Keratinocyte (primary cell): ENCODE measurements at regions not wholly inside any gene's neighbourhood (a gene's known extent, or its start where the extent isn't known, plus 50 kb on each side); places are given as distances from the start of the nearest gene placed in this dataset.
"Not testable (repeated sequence)": the region's sequence is repeated elsewhere in the genome, so short reads cannot be mapped to it uniquely, and the experiment has no call there.

ENCODE experiments used
- DNase-seq: peaks from one replicate; pipeline ENCODE4 v3.0.0-alpha.2; 2011; ENCODE audit warnings: low read depth, missing footprints, low spot score
- FAIRE-seq: peaks from 2 replicates; lab custom pipeline; 2011; peaks lifted over from hg19 to GRCh38; lab: Jason Lieb, UNC
- H2AFZ ChIP-seq: 2 replicates; pipeline ENCODE4 v1.6.0; 2012; ENCODE audit warnings: low read length, control low read depth, inconsistent platforms; ENCODE audit not compliant: control insufficient read depth
- H3K27ac ChIP-seq: 2 replicates; pipeline ENCODE4 v1.5.1; 2011; ENCODE audit warnings: low read length; ENCODE audit not compliant: control insufficient read depth, insufficient read depth
- H3K27me3 ChIP-seq: 3 replicates; pipeline ENCODE4 v1.6.0; 2011; ENCODE audit warnings: low read length; ENCODE audit not compliant: control insufficient read depth, insufficient read depth; ENCODE audit errors: extremely low read depth
- H3K36me3 ChIP-seq, 2 experiments: 2 replicates in 1 of 2; 3 replicates in 1 of 2; pipeline ENCODE4 v1.5.1; 2011; ENCODE audit warnings: low read length in 2 of 2, mild to moderate bottlenecking in 1 of 2; ENCODE audit not compliant: control insufficient read depth in 2 of 2, insufficient read depth in 2 of 2; ENCODE audit errors: extremely low read depth in 1 of 2
- H3K4me1 ChIP-seq: 3 replicates; pipeline ENCODE4 v1.5.1; 2011; ENCODE audit warnings: low read length; ENCODE audit not compliant: control insufficient read depth, insufficient read depth; ENCODE audit errors: extremely low read depth
- H3K4me2 ChIP-seq: 3 replicates; pipeline ENCODE4 v1.6.0; 2011; ENCODE audit warnings: low read depth, low read length; ENCODE audit not compliant: control insufficient read depth, insufficient read depth; ENCODE audit errors: extremely low read depth
- H3K4me3 ChIP-seq, 3 experiments: fragments of 200-600 bp in 1 of 3; sonication (generic) in 1 of 3; 2 replicates in 2 of 3; 3 replicates in 1 of 3; pipeline ENCODE4 v1.5.1; 2011 to 2016; ENCODE audit warnings: low read length in 3 of 3, mild to moderate bottlenecking in 3 of 3, control low read depth in 2 of 3, inconsistent platforms in 1 of 3, low read depth in 1 of 3, mixed read lengths in 1 of 3, mixed run types in 1 of 3, moderate library complexity in 1 of 3; ENCODE audit not compliant: control insufficient read depth in 2 of 3, insufficient read depth in 2 of 3; ENCODE audit errors: extremely low read depth in 1 of 3
- H3K79me2 ChIP-seq: 2 replicates; pipeline ENCODE4 v1.6.0; 2012; ENCODE audit warnings: low read length; ENCODE audit not compliant: control insufficient read depth, insufficient read depth
- H3K9ac ChIP-seq: 3 replicates; pipeline ENCODE4 v1.6.0; 2011; ENCODE audit warnings: low read length; ENCODE audit not compliant: control insufficient read depth, insufficient read depth; ENCODE audit errors: extremely low read depth
- H3K9me1 ChIP-seq: 3 replicates; pipeline ENCODE4 v1.6.0; 2011; ENCODE audit warnings: low read length; ENCODE audit not compliant: control insufficient read depth, insufficient read depth; ENCODE audit errors: extremely low read depth
- H3K9me3 ChIP-seq: 2 replicates; pipeline ENCODE4 v1.5.1; 2012; ENCODE audit warnings: low read depth, low read length; ENCODE audit not compliant: control insufficient read depth
- H4K20me1 ChIP-seq: 3 replicates; pipeline ENCODE4 v1.6.0; 2011; ENCODE audit warnings: low read length; ENCODE audit not compliant: control insufficient read depth, insufficient read depth; ENCODE audit errors: extremely low read depth
- CTCF ChIP-seq, 3 experiments: IDR thresholded peaks in 1 of 3; conservative IDR thresholded peaks in 1 of 3; optimal IDR thresholded peaks in 1 of 3; 2 replicates in 2 of 3; 3 replicates in 1 of 3; pipeline versions ENCODE3 to v1.5.1; 2011; ENCODE audit warnings: low read length in 3 of 3, mild to moderate bottlenecking in 3 of 3, moderate library complexity in 2 of 3, control low read depth in 1 of 3, inconsistent platforms in 1 of 3; ENCODE audit not compliant: insufficient read depth in 2 of 3; ENCODE audit errors: extremely low read depth in 1 of 3
- EZH2 ChIP-seq: IDR thresholded peaks from one replicate; pipeline ENCODE4 v1.6.1; 2012; ENCODE audit warnings: inconsistent platforms, mild to moderate bottlenecking, low read length, moderate library complexity
- dilution Hi-C: fragments of 300-500 bp; cut with MboI; formaldehyde crosslinking; loops from one replicate; pipeline ENCODE4 v1.7.0; 2020; ENCODE audit warnings: low sequenced_read_pairs; ENCODE audit not compliant: extremely low pct_ligation_motif_present

GRCh38 chr14:105858676-105859025 is 332.3 kb downstream of the TMEM121 start:
- H3K4me3 ChIP-seq: no peak overlapping the region
- no peaks in the 10 kb centered on the region for H4K20me1 ChIP-seq
- H3K79me2 ChIP-seq: no peaks in the 10 kb centered on the region
- no peak overlapping the region for H3K9ac ChIP-seq
- no peaks in the 10 kb centered on the region for H3K9me1 ChIP-seq
- FAIRE-seq (no peak), DNase-seq (no peak)
- no peaks in the 10 kb centered on the region for H3K27me3 ChIP-seq
- no peak overlapping the region for H3K27ac ChIP-seq
- H3K4me1 ChIP-seq: no peaks in the 10 kb centered on the region
- no peaks in the 10 kb centered on the region for H3K36me3 ChIP-seq
- TF ChIP-seq EZH2: no peak
- no peak for TF ChIP-seq CTCF (optimal IDR thresholded peaks at IDR 0.05 in 1 of 3, IDR thresholded peaks at IDR 0.05 in 1 of 3, conservative IDR thresholded peaks at IDR 0.05 in 1 of 3; ENCODE audit: extremely low read depth in 1 of 3, insufficient read depth in 2 of 3, low read length in 3 of 3)
- no peak overlapping the region for H3K4me2 ChIP-seq
- dilution Hi-C loops: no loop called here
- H2AFZ ChIP-seq: no peak overlapping the region
- peaks cover 13% of the 10 kb centered on the region for H3K9me3 ChIP-seq

GRCh38 chr14:105859073-105859716 is 332.8 kb downstream of the TMEM121 start:
- DNase-seq, H3K27me3 ChIP-seq, H3K27ac ChIP-seq, H3K4me2 ChIP-seq, dilution Hi-C loops, H4K20me1 ChIP-seq, FAIRE-seq, H3K36me3 ChIP-seq, H3K4me3 ChIP-seq, H3K9me1 ChIP-seq, H3K9ac ChIP-seq, H2AFZ ChIP-seq, H3K79me2 ChIP-seq, H3K4me1 ChIP-seq: not testable (repeated sequence)
- peaks cover 10% of the 10 kb centered on the region for H3K9me3 ChIP-seq
